A673 (cell line): ENCODE measurements at regions not wholly inside any gene's neighbourhood (a gene's known extent, or its start where the extent isn't known, plus 50 kb on each side); places are given as distances from the start of the nearest gene placed in this dataset.

Experiments
- BruUV-seq: library from RNA; stranded (reverse); fragments of 400-500 nt; replicated peaks from 2 replicates; lab custom pipeline; 2021; lab: Mats Ljungman, UMichigan
- CTCF ChIA-PET: fragments of 300-600 bp; sonication (Branson Sonifier 250); formaldehyde crosslinking; loops from one replicate; lab custom pipeline; 2022; ENCODE audit warnings: antibody characterized with exemption; lab: Charles Lee
- POLR2A ChIA-PET: fragments of 300-600 bp; sonication (Branson Sonifier 250); formaldehyde crosslinking; loops from one replicate; lab custom pipeline; 2022; ENCODE audit warnings: antibody characterized with exemption; ENCODE audit not compliant: low non-redundant PET; lab: Charles Lee
- DNase-seq: peaks from one replicate; pipeline ENCODE4 v3.0.0-alpha.2; 2015; ENCODE audit warnings: low spot score
- H3K27ac ChIP-seq: fragments of 200-600 bp; sonication (generic); 2 replicates; pipeline ENCODE4 v1.5.1; 2016; ENCODE audit warnings: mixed run types, low read depth, mild to moderate bottlenecking, mixed read lengths, antibody characterized with exemption, low read length; ENCODE audit not compliant: poor library complexity, severe bottlenecking
- H3K27me3 ChIP-seq: fragments of 200-600 bp; sonication (generic); replicated peaks from 2 replicates; pipeline ENCODE4 v1.6.1; 2017; ENCODE audit warnings: mixed run types, low read depth, mild to moderate bottlenecking, mixed read lengths, antibody characterized with exemption, low read length; ENCODE audit not compliant: insufficient read depth, poor library complexity
- H3K36me3 ChIP-seq: fragments of 200-600 bp; sonication (generic); 2 replicates; pipeline ENCODE4 v1.6.1; 2016; ENCODE audit warnings: mixed run types, mild to moderate bottlenecking, mixed read lengths, antibody characterized with exemption, low read length; ENCODE audit not compliant: insufficient read depth, poor library complexity, severe bottlenecking
- H3K4me1 ChIP-seq: fragments of 200-600 bp; sonication (generic); 2 replicates; pipeline ENCODE4 v1.6.1; 2017; ENCODE audit warnings: mixed run types, mild to moderate bottlenecking, mixed read lengths, antibody characterized with exemption, low read length; ENCODE audit not compliant: insufficient read depth, poor library complexity, severe bottlenecking
- H3K4me3 ChIP-seq: fragments of 200-600 bp; sonication (generic); 2 replicates; pipeline ENCODE4 v1.5.1; 2016; ENCODE audit warnings: low read depth, mixed run types, mild to moderate bottlenecking, mixed read lengths, low read length; ENCODE audit not compliant: poor library complexity, severe bottlenecking
- H3K9me3 ChIP-seq: fragments of 200-600 bp; sonication (generic); 2 replicates; pipeline ENCODE4 v1.6.1; 2016; ENCODE audit warnings: mixed run types, low read depth, mild to moderate bottlenecking, mixed read lengths, antibody characterized with exemption, low read length; ENCODE audit not compliant: poor library complexity, severe bottlenecking
- EZH2 ChIP-seq: fragments of 200-600 bp; sonication (generic); IDR thresholded peaks from 2 replicates; pipeline ENCODE4 v1.6.1; 2017; ENCODE audit warnings: borderline replicate concordance, low read depth, mild to moderate bottlenecking, mixed read lengths, antibody characterized with exemption, low read length; ENCODE audit not compliant: poor library complexity, severe bottlenecking
- intact Hi-C: fragments of 100-400 bp; cut with micrococcal nuclease; formaldehyde crosslinking; loops from one replicate; pipeline ENCODE4 v1.10.0; 2022; ENCODE audit not compliant: unreplicated experiment
- TF ChIP-seq, protein P1 (sequence below): fragments of 300-800, 200-600 bp; sonication (generic); conservative IDR thresholded peaks from 2 replicates; pipeline ENCODE4 v1.5.1; 2017; ENCODE audit warnings: low read depth, mild to moderate bottlenecking, antibody characterized with exemption, low read length, moderate library complexity, mixed read lengths

DNA sequence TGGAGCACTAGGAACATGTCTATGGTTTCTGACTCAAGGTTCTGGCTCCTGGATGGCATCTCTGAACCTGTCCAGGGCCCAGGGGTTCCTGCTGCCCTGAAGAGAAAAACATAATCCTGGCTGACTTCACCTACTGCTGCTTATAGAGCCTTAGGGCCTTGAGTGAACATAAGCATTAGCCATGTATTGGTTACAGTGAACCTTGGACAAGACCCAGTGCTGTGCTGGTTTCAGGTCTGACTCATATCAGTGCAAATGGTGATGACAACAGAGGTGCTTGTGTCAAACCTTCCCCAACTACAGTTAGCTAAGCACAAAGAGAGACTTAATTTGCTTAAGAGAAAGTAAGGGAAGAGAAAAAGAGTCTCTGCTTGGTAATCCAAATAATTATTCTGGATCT lies 1047.2 kb downstream of the GLUD2 start:
- DNase-seq = no peak
- intact Hi-C loops = no loop called here
- no peak overlapping the region for H3K4me3 ChIP-seq
- POLR2A ChIA-PET = no interaction called here
- H3K9me3 ChIP-seq = peaks cover 4% of the 10 kb centered on the region
- H3K4me1 ChIP-seq = no peaks in the 10 kb centered on the region
- no peaks in the 10 kb centered on the region for H3K27me3 ChIP-seq
- CTCF ChIA-PET = no interaction called here
- TF ChIP-seq, protein P1, sequence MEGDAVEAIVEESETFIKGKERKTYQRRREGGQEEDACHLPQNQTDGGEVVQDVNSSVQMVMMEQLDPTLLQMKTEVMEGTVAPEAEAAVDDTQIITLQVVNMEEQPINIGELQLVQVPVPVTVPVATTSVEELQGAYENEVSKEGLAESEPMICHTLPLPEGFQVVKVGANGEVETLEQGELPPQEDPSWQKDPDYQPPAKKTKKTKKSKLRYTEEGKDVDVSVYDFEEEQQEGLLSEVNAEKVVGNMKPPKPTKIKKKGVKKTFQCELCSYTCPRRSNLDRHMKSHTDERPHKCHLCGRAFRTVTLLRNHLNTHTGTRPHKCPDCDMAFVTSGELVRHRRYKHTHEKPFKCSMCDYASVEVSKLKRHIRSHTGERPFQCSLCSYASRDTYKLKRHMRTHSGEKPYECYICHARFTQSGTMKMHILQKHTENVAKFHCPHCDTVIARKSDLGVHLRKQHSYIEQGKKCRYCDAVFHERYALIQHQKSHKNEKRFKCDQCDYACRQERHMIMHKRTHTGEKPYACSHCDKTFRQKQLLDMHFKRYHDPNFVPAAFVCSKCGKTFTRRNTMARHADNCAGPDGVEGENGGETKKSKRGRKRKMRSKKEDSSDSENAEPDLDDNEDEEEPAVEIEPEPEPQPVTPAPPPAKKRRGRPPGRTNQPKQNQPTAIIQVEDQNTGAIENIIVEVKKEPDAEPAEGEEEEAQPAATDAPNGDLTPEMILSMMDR = no peak
- no peak for TF ChIP-seq EZH2
- BruUV-seq = no TSS peak
- H3K27ac ChIP-seq = no peak overlapping the region
- no peaks in the 10 kb centered on the region for H3K36me3 ChIP-seq

DNA sequence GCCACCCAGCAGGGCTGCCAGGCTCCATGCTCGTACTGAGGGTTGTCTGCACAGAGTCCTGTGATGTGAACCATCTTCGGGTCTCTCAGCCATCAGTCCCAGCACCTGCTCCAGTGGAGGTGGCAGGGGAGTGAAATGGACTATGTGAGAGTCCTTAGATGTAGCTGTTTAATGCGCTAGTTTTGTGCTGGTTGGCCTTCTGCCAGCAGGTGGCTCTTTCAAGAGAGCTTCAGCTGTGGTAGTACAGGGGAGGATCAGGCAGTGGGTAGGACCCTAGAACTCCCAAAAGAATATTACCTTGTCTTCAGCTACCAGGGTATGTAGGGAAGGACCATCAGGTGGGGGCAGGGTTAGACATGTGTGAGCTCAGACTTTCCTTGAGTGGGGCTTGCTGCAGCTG lies 1066.0 kb downstream of the GLUD2 start:
- no peak overlapping the region for H3K4me3 ChIP-seq
- no peak for DNase-seq
- H3K27me3 ChIP-seq = no peaks in the 10 kb centered on the region
- no peaks in the 10 kb centered on the region for H3K9me3 ChIP-seq
- no peaks in the 10 kb centered on the region for H3K4me1 ChIP-seq
- no peaks in the 10 kb centered on the region for H3K36me3 ChIP-seq
- intact Hi-C loops = no loop called here
- no TSS peak for BruUV-seq
- CTCF ChIA-PET = no interaction called here
- no peak overlapping the region for H3K27ac ChIP-seq
- POLR2A ChIA-PET = no interaction called here
- TF ChIP-seq, protein P1 = no peak
- TF ChIP-seq EZH2 = no peak

DNA sequence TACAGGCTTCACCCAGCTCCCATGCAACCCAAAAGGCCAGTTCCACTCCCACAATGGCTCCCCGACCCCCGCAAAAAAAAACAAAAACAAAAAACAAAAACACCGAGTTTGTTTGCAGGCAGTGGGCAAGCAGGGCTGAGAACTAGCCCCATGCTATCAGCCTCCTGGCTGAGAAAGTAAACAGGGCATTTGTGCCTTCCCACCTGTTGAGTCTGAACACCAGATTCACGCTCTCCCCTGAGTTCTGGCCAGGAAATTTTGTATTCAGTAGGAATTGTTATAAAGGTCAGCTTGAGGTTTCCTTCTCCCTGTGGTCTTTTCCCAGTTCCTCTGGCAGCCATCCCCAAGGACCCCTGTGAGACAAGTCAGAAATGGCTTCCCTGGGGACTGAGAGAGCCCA lies 1066.5 kb downstream of the GLUD2 start:
- intact Hi-C loops = no loop called here
- no TSS peak for BruUV-seq
- DNase-seq = no peak
- no peaks in the 10 kb centered on the region for H3K9me3 ChIP-seq
- H3K27me3 ChIP-seq = no peaks in the 10 kb centered on the region
- ChIA-PET POLR2A (no interaction called here), CTCF (no interaction called here)
- no peaks in the 10 kb centered on the region for H3K36me3 ChIP-seq
- no peak for TF ChIP-seq EZH2
- TF ChIP-seq, protein P1 = no peak
- H3K4me3 ChIP-seq = no peak overlapping the region
- no peak overlapping the region for H3K27ac ChIP-seq
- H3K4me1 ChIP-seq = no peaks in the 10 kb centered on the region
